SK-N-SH treated with all-trans-retinoic acid at 6 μM for 48 hours (cell line): ENCODE measurements at regions not wholly inside any gene's neighbourhood (a gene's known extent, or its start where the extent isn't known, plus 50 kb on each side); places are given as distances from the start of the nearest gene placed in this dataset.

Source experiments
- ATAC-seq: fragments of 200-7000 bp; cut with Tn5 transposase; 3 replicates; pipeline ENCODE4 v1.9.1; 2020; ENCODE audit warnings: mild to moderate bottlenecking, moderate library complexity
- ARNTL ChIP-seq: fragments of 450-650 bp; formaldehyde crosslinking; IDR thresholded peaks from 2 replicates; pipeline ENCODE4 v1.5.0; 2020; ENCODE audit warnings: low read depth, mild to moderate bottlenecking, moderate library complexity, borderline replicate concordance
- BACH2 ChIP-seq: fragments of 250-450 bp; sonication (Bioruptor Pico); IDR thresholded peaks from 2 replicates; pipeline ENCODE4 v1.9.0; 2021; ENCODE audit warnings: mild to moderate bottlenecking, borderline replicate concordance
- CREB5 ChIP-seq: fragments of 250-450 bp; sonication (Bioruptor Pico); IDR thresholded peaks from 2 replicates; pipeline ENCODE4 v1.5.1; 2020; ENCODE audit warnings: low read depth, mild to moderate bottlenecking, moderate library complexity
- CSDC2 ChIP-seq: fragments of 250-450 bp; sonication (Bioruptor Pico); IDR thresholded peaks from 2 replicates; pipeline ENCODE4 v1.5.0; 2020; ENCODE audit warnings: mild to moderate bottlenecking, moderate library complexity
- CSRNP3 ChIP-seq: fragments of 250-450 bp; sonication (Bioruptor Pico); IDR thresholded peaks from 2 replicates; pipeline ENCODE4 v1.5.1; 2021; ENCODE audit warnings: mild to moderate bottlenecking, moderate library complexity
- ESRRG ChIP-seq: fragments of 250-450 bp; sonication (Bioruptor Pico); IDR thresholded peaks from 2 replicates; pipeline ENCODE4 v1.6.1; 2021; ENCODE audit warnings: mild to moderate bottlenecking
- GLIS3 ChIP-seq: fragments of 250-450 bp; sonication (Bioruptor Pico); IDR thresholded peaks from 2 replicates; pipeline ENCODE4 v1.5.0; 2020; ENCODE audit warnings: mild to moderate bottlenecking, moderate library complexity
- ISL1 ChIP-seq: fragments of 250-450 bp; sonication (Bioruptor Pico); IDR thresholded peaks from 2 replicates; pipeline ENCODE4 v2.1.2; 2022; ENCODE audit warnings: mild to moderate bottlenecking, moderate library complexity
- OSR1 ChIP-seq: fragments of 250-450 bp; sonication (Bioruptor Pico); IDR thresholded peaks from 2 replicates; pipeline ENCODE4 v1.8.0; 2022; ENCODE audit warnings: moderate library complexity, mild to moderate bottlenecking, inconsistent platforms
- PATZ1 ChIP-seq: fragments of 250-450 bp; sonication (Bioruptor Pico); IDR thresholded peaks from 2 replicates; pipeline ENCODE4 v1.8.0; 2020; ENCODE audit warnings: mild to moderate bottlenecking, moderate library complexity, borderline replicate concordance
- POU6F1 ChIP-seq: fragments of 250-450 bp; sonication (Bioruptor Pico); IDR thresholded peaks from 2 replicates; pipeline ENCODE4 v1.8.0; 2021; ENCODE audit warnings: low read depth, mild to moderate bottlenecking, moderate library complexity, borderline replicate concordance
- PPARA ChIP-seq: fragments of 250-450 bp; sonication (Bioruptor Pico); IDR thresholded peaks from 2 replicates; pipeline ENCODE4 v1.5.0; 2020; ENCODE audit warnings: mild to moderate bottlenecking, borderline replicate concordance
- SNAI2 ChIP-seq: fragments of 250-450 bp; sonication (Bioruptor Pico); IDR thresholded peaks from 2 replicates; pipeline ENCODE4 v1.5.0; 2020; ENCODE audit warnings: mild to moderate bottlenecking, moderate library complexity
- TCF4 ChIP-seq: fragments of 250-450 bp; sonication (Bioruptor Pico); IDR thresholded peaks from 2 replicates; pipeline ENCODE4 v1.8.0; 2021; ENCODE audit warnings: mild to moderate bottlenecking, moderate library complexity, borderline replicate concordance
- TOX ChIP-seq: fragments of 250-450 bp; sonication (Bioruptor Pico); IDR thresholded peaks from 2 replicates; pipeline ENCODE4 v1.8.0; 2021; ENCODE audit warnings: mild to moderate bottlenecking, moderate library complexity, borderline replicate concordance
- TSHZ2 ChIP-seq: fragments of 250-450 bp; sonication (Bioruptor Pico); IDR thresholded peaks from 2 replicates; pipeline ENCODE4 v1.5.0; 2020; ENCODE audit warnings: mild to moderate bottlenecking, moderate library complexity
- ZC3H10 ChIP-seq: fragments of 250-450 bp; sonication (Bioruptor Pico); IDR thresholded peaks from 2 replicates; pipeline ENCODE4 v1.5.1; 2021; ENCODE audit warnings: mild to moderate bottlenecking, moderate library complexity
- ZFP3 ChIP-seq: fragments of 250-450 bp; sonication (Bioruptor Pico); IDR thresholded peaks from 2 replicates; pipeline ENCODE4 v1.5.0; 2020; ENCODE audit warnings: mild to moderate bottlenecking, moderate library complexity
- ZFP30 ChIP-seq: fragments of 450-650 bp; formaldehyde crosslinking; IDR thresholded peaks from 2 replicates; pipeline ENCODE4 v1.5.0; 2022; ENCODE audit warnings: mild to moderate bottlenecking, moderate library complexity
- ZNF565 ChIP-seq: fragments of 450-650 bp; formaldehyde crosslinking; conservative IDR thresholded peaks from 2 replicates; pipeline ENCODE4 v1.5.0; 2020; ENCODE audit warnings: low read depth, mild to moderate bottlenecking, moderate library complexity
- ZNF70 ChIP-seq: fragments of 450-650 bp; formaldehyde crosslinking; IDR thresholded peaks from 2 replicates; pipeline ENCODE4 v1.5.0; 2020; ENCODE audit warnings: mild to moderate bottlenecking, moderate library complexity
- ZNF8 ChIP-seq: fragments of 450-650 bp; formaldehyde crosslinking; IDR thresholded peaks from 2 replicates; pipeline ENCODE4 v1.5.0; 2020; ENCODE audit warnings: mild to moderate bottlenecking, moderate library complexity

- TF ChIP-seq ZNF565 (CRISPR knock-in tag) (no peak), GLIS3 (CRISPR knock-in tag) (no peak), CSDC2 (CRISPR knock-in tag) (no peak), ARNTL (CRISPR knock-in tag) (no peak), CSRNP3 (CRISPR knock-in tag) (no peak), ZFP3 (CRISPR knock-in tag) (no peak), TSHZ2 (no peak), TCF4 (no peak), ISL1 (CRISPR knock-in tag) (no peak), POU6F1 (CRISPR knock-in tag) (no peak), PPARA (CRISPR knock-in tag) (no peak), ZC3H10 (CRISPR knock-in tag) (no peak), ZNF8 (CRISPR knock-in tag) (no peak), ESRRG (CRISPR knock-in tag) (no peak), ZNF70 (no peak), OSR1 (CRISPR knock-in tag) (no peak), ZFP30 (no peak), TOX (CRISPR knock-in tag) (no peak), CREB5 (CRISPR knock-in tag) (no peak)
- ATAC-seq, result no peak
Measured at GRCh38 chr3:8239095-8239494, 262.5 kb upstream of the LMCD1 start.

GRCh38 chr3:8239718-8240695 lies 261.6 kb upstream of the LMCD1 start:
- ATAC-seq, result peak; percentile 60; the same call in 2 of the 3 replicates
- TF ChIP-seq CREB5 (CRISPR knock-in tag) (no peak), SNAI2 (no peak), ZNF8 (CRISPR knock-in tag) (no peak), ZNF565 (CRISPR knock-in tag) (no peak), ZFP3 (CRISPR knock-in tag) (no peak), BACH2 (CRISPR knock-in tag) (no peak), PATZ1 (CRISPR knock-in tag) (no peak), TCF4 (no peak), ZFP30 (no peak), OSR1 (CRISPR knock-in tag) (no peak)
- TF ChIP-seq, all 23 proteins: peak for 0
